Heart left ventricle (tissue), 16 donors: ENCODE measurements at regions not wholly inside any gene's neighbourhood (a gene's known extent, or its start where the extent isn't known, plus 50 kb on each side); places are given as distances from the start of the nearest gene placed in this dataset.

ENCODE experiments used
- ATAC-seq, 4 donors: fragments of 200-7000 bp; cut with Tn5 transposase; one replicate each; pipeline ENCODE4 v1.9.1; 2020 to 2022; ENCODE audit warnings: moderate library complexity in 4 of 4, mild to moderate bottlenecking in 3 of 4, moderate number of reproducible peaks in 1 of 4
- DNase-seq, 5 donors: peaks; one replicate each; pipeline ENCODE4 v3.0.0-alpha.2; 2020
- H3K27ac ChIP-seq, 12 donors: fragments of 200-600 bp; sonication (generic) in 4 of 12; one replicate each; pipeline versions ENCODE4 v1.5.0 to v1.8.0; 2016 to 2022; ENCODE audit warnings: mild to moderate bottlenecking in 2 of 12
- H3K27me3 ChIP-seq, 9 donors: fragments of 200-600 bp; sonication (generic) in 2 of 9; one replicate each; pipeline versions ENCODE4 v1.5.1 to v1.8.0; 2016 to 2022; ENCODE audit warnings: mild to moderate bottlenecking in 3 of 9
- H3K36me3 ChIP-seq, 9 donors: fragments of 200-600 bp; sonication (generic) in 2 of 9; one replicate each; pipeline versions ENCODE4 v1.5.0 to v1.8.0; 2018 to 2022; ENCODE audit warnings: mild to moderate bottlenecking in 2 of 9
- H3K4me1 ChIP-seq, 12 donors: fragments of 200-600 bp; sonication (generic) in 4 of 12; one replicate each; pipeline versions ENCODE4 v1.5.0 to v1.8.0; 2016 to 2022; ENCODE audit warnings: mild to moderate bottlenecking in 3 of 12
- H3K4me3 ChIP-seq, 12 donors: fragments of 200-600 bp; sonication (generic) in 4 of 12; one replicate each; pipeline versions ENCODE4 v1.5.0 to v1.8.0; 2017 to 2022; ENCODE audit warnings: mild to moderate bottlenecking in 9 of 12, moderate library complexity in 4 of 12
- H3K9me3 ChIP-seq, 12 donors: fragments of 200-600 bp; sonication (generic) in 4 of 12; one replicate each; pipeline versions ENCODE4 v1.5.0 to v1.8.0; 2016 to 2022; ENCODE audit warnings: mild to moderate bottlenecking in 1 of 12
- CTCF ChIP-seq, 12 donors: fragments of 200-600 bp; sonication (generic) in 4 of 12; IDR thresholded peaks; one replicate each; pipeline versions ENCODE4 v1.5.0 to v1.8.0; 2018 to 2022; ENCODE audit warnings: antibody characterized with exemption in 12 of 12, mild to moderate bottlenecking in 5 of 12
- POLR2A ChIP-seq, 2 donors: fragments of 450-650 bp; IDR thresholded peaks; one replicate each; pipeline ENCODE4 v1.6.1; 2017; ENCODE audit warnings: antibody characterized with exemption in 2 of 2, mild to moderate bottlenecking in 2 of 2, moderate library complexity in 2 of 2
- WGBS, 4 donors: extraction: QIAGEN DNeasy Blood & Tissue Kit in 2 of 4; methylation state at CpG; one replicate each; pipeline versions ENCODE4 v1.1.5 to v1.1.7; 2013 to 2018; 5-methylcytosine and 5-hydroxymethylcytosine counted together
- intact Hi-C, 10 donors: fragments of 100-400 bp; cut with DNase I; formaldehyde crosslinking; loops; one replicate each; pipeline versions ENCODE4 v1.11.1 to v1.14.2; 2022
- donor health status: ischemic (EF 13 %, LVEDD 7.1; RV severe dilation, severe dysfunction).
- donor health status: healthy with polysubstance abuse.
- donor health status: DM: no; HTN: yes; CAD: no.
- donor health status: DM: no; HTN: no; CAD: no.
- donor health status: ischemic (EF 25% LVEDD 6.9; RV normal size, moderate dysfunction).
- donor health status: ischemic (EF 25% LVEDD 5.7; RV mildly dilated, moderate dysfunction).
- donor health status: healthy.
- donor health status: DM: yes; HTN: yes; CAD: no.
- donor health status: ischemic (EF 35%, LVEDD 5.7; RV mildly dilated, moderate dysfunction).
- donor health status: nonischemic (EF 11% LVEDD 7.7; RV severe dilation, severe dysfunction).
- donor health status: DM: yes; HTN: yes; CAD: no.
- donor health status: PGD.
- donor health status: ischemic (EF 29% LVEDD 5.4; RV normal size, mild dysfunction).
- donor health status: nonischemic (EF 23%, LVEDD 6.1; RV moderate dilation, normal function).

- no peaks in the 10 kb centered on the region for H3K4me1 ChIP-seq
- H3K36me3 ChIP-seq: no peaks in the 10 kb centered on the region
- intact Hi-C loops: no loop called here
- no peaks in the 10 kb centered on the region for H3K27me3 ChIP-seq
- ATAC-seq: no peak
- 60 to 80% (median 68%) methylated on average over 3 of the region's 3 CpGs for WGBS, 4 donors
- DNase-seq: no peak
- no peaks in the 10 kb centered on the region for H3K9me3 ChIP-seq
- TF ChIP-seq POLR2A (IDR thresholded peaks at IDR 0.05): no peak
- TF ChIP-seq CTCF (IDR thresholded peaks at IDR 0.05): no peak
- H3K4me3 ChIP-seq: no peak overlapping the region
- no peak overlapping the region for H3K27ac ChIP-seq
Observed at GRCh38 chr11:31922450-31922849, 111.3 kb upstream of the PAX6 start.

GRCh38 chr11:31921081-31921480 lies 110.0 kb upstream of the PAX6 start:
- ATAC-seq: no peak
- no peaks in the 10 kb centered on the region for H3K27me3 ChIP-seq
- H3K9me3 ChIP-seq: no peaks in the 10 kb centered on the region
- TF ChIP-seq POLR2A (IDR thresholded peaks at IDR 0.05): no peak
- TF ChIP-seq CTCF (IDR thresholded peaks at IDR 0.05): no peak
- DNase-seq: no peak
- intact Hi-C loops: no loop called here
- H3K4me1 ChIP-seq: no peaks in the 10 kb centered on the region
- WGBS, 4 donors: 68 to 81% (median 71%) methylated on average over 4 of the region's 4 CpGs
- no peak overlapping the region for H3K4me3 ChIP-seq
- H3K36me3 ChIP-seq: no peaks in the 10 kb centered on the region
- no peak overlapping the region for H3K27ac ChIP-seq

- intact Hi-C loops: no loop called here
- Histone ChIP-seq H3K27ac (no peak overlapping the region), H3K27me3 (no peaks in the 10 kb centered on the region), H3K4me1 (no peaks in the 10 kb centered on the region), H3K36me3 (no peaks in the 10 kb centered on the region), H3K4me3 (no peak overlapping the region), H3K9me3 (no peaks in the 10 kb centered on the region)
- TF ChIP-seq CTCF (IDR thresholded peaks at IDR 0.05) (no peak), POLR2A (IDR thresholded peaks at IDR 0.05) (no peak)
- 77 to 82% (median 81%) methylated on average over 5 of the region's 5 CpGs for WGBS, 4 donors
- DNase-seq (no peak), ATAC-seq (no peak)
Observed at GRCh38 chr11:31919175-31919574, 108.1 kb upstream of the PAX6 start.

GRCh38 chr11:31915867-31916266 lies 104.7 kb upstream of the PAX6 start:
- Histone ChIP-seq H3K27me3 (no peaks in the 10 kb centered on the region), H3K9me3 (no peaks in the 10 kb centered on the region), H3K4me1 (no peaks in the 10 kb centered on the region), H3K27ac (no peak overlapping the region), H3K4me3 (no peak overlapping the region), H3K36me3 (no peaks in the 10 kb centered on the region)
- 89 to 100% (median 92%) methylated on average over 1 of the region's 1 CpG for WGBS, 4 donors
- DNase-seq: no peak
- intact Hi-C loops: no loop called here
- TF ChIP-seq CTCF (IDR thresholded peaks at IDR 0.05) (no peak), POLR2A (IDR thresholded peaks at IDR 0.05) (no peak)
- ATAC-seq: no peak
